ENCODE measurements at regions not wholly inside any gene's neighbourhood (a gene's known extent, or its start where the extent isn't known, plus 50 kb on each side); places are given as distances from the start of the nearest gene placed in this dataset.

- TF ChIP-seq, protein P1, sequence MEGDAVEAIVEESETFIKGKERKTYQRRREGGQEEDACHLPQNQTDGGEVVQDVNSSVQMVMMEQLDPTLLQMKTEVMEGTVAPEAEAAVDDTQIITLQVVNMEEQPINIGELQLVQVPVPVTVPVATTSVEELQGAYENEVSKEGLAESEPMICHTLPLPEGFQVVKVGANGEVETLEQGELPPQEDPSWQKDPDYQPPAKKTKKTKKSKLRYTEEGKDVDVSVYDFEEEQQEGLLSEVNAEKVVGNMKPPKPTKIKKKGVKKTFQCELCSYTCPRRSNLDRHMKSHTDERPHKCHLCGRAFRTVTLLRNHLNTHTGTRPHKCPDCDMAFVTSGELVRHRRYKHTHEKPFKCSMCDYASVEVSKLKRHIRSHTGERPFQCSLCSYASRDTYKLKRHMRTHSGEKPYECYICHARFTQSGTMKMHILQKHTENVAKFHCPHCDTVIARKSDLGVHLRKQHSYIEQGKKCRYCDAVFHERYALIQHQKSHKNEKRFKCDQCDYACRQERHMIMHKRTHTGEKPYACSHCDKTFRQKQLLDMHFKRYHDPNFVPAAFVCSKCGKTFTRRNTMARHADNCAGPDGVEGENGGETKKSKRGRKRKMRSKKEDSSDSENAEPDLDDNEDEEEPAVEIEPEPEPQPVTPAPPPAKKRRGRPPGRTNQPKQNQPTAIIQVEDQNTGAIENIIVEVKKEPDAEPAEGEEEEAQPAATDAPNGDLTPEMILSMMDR (IDR thresholded peaks at IDR 0.05): no peak
- TF ChIP-seq ZFX (IDR thresholded peaks at IDR 0.05; ENCODE audit: borderline replicate concordance): no peak
These were observed 111.2 kb upstream of the TMEM18 start for GRCh38 chr2:788227-789032.

All from 22Rv1 (cell line).